Loucy (cell line): ENCODE measurements at regions not wholly inside any gene's neighbourhood (a gene's known extent, or its start where the extent isn't known, plus 50 kb on each side); places are given as distances from the start of the nearest gene placed in this dataset.

ENCODE experiments used
- EZH2phosphoT487 ChIP-seq: fragments of 200-600 bp; IDR thresholded peaks from 2 replicates; pipeline ENCODE4 v1.6.1; 2018; ENCODE audit warnings: antibody characterized with exemption, mild to moderate bottlenecking, moderate library complexity, borderline replicate concordance
- TF ChIP-seq, protein P1 (sequence below): fragments of 200-600 bp; sonication (generic); conservative IDR thresholded peaks from 2 replicates; pipeline ENCODE4 v1.5.1; 2014; ENCODE audit warnings: mild to moderate bottlenecking, antibody characterized with exemption, low read length

DNA sequence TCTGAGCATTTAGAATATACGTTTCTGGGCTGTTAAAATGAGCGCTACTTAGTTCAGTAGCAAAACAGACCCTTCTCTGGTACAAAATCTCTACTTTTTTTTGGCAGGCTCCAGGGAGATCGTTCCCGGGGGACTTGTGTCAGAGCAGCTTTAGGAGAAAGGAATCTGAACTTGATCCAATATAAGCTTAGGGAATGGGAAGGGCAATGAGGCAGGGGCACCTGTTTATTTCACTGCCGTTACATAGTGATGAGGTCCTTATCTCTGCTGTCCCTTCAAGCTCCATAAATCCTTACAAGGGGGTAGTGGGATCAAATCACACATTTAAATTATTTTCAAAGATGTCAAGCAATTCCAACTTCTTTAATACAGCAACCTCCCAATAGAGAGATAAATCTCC, 128.7 kb upstream of the BNIP2 start:
- TF ChIP-seq, protein P1, sequence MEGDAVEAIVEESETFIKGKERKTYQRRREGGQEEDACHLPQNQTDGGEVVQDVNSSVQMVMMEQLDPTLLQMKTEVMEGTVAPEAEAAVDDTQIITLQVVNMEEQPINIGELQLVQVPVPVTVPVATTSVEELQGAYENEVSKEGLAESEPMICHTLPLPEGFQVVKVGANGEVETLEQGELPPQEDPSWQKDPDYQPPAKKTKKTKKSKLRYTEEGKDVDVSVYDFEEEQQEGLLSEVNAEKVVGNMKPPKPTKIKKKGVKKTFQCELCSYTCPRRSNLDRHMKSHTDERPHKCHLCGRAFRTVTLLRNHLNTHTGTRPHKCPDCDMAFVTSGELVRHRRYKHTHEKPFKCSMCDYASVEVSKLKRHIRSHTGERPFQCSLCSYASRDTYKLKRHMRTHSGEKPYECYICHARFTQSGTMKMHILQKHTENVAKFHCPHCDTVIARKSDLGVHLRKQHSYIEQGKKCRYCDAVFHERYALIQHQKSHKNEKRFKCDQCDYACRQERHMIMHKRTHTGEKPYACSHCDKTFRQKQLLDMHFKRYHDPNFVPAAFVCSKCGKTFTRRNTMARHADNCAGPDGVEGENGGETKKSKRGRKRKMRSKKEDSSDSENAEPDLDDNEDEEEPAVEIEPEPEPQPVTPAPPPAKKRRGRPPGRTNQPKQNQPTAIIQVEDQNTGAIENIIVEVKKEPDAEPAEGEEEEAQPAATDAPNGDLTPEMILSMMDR: no peak
- no peak for TF ChIP-seq EZH2phosphoT487
